ENCODE measurements at regions not wholly inside any gene's neighbourhood (a gene's known extent, or its start where the extent isn't known, plus 50 kb on each side); places are given as distances from the start of the nearest gene placed in this dataset.

GRCh38 chr4:125650557-125650956 lies 335.8 kb downstream of the FAT4 start:
- TF ChIP-seq KDM5A (IDR thresholded peaks at IDR 0.05; ENCODE audit: borderline replicate concordance, low read length) (no peak), POLR2A (IDR thresholded peaks at IDR 0.05; ENCODE audit: insufficient read depth in 1 of 2, low read depth in 2 of 2, low read length in 2 of 2) (no peak), CBX2 (IDR thresholded peaks at IDR 0.05; ENCODE audit: low read depth, low read length) (no peak), CBX2 (CRISPR knock-in tag; IDR thresholded peaks at IDR 0.05; ENCODE audit: low read depth) (no peak), MEF2D (CRISPR knock-in tag; IDR thresholded peaks at IDR 0.05) (no peak), KLF16 (CRISPR knock-in tag; IDR thresholded peaks at IDR 0.05) (no peak)
- TF ChIP-seq, protein P1, sequence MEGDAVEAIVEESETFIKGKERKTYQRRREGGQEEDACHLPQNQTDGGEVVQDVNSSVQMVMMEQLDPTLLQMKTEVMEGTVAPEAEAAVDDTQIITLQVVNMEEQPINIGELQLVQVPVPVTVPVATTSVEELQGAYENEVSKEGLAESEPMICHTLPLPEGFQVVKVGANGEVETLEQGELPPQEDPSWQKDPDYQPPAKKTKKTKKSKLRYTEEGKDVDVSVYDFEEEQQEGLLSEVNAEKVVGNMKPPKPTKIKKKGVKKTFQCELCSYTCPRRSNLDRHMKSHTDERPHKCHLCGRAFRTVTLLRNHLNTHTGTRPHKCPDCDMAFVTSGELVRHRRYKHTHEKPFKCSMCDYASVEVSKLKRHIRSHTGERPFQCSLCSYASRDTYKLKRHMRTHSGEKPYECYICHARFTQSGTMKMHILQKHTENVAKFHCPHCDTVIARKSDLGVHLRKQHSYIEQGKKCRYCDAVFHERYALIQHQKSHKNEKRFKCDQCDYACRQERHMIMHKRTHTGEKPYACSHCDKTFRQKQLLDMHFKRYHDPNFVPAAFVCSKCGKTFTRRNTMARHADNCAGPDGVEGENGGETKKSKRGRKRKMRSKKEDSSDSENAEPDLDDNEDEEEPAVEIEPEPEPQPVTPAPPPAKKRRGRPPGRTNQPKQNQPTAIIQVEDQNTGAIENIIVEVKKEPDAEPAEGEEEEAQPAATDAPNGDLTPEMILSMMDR (CRISPR knock-in tag; IDR thresholded peaks at IDR 0.05) = no peak
